SK-N-SH (cell line): ENCODE measurements at regions not wholly inside any gene's neighbourhood (a gene's known extent, or its start where the extent isn't known, plus 50 kb on each side); places are given as distances from the start of the nearest gene placed in this dataset.

Experiments
- CTCF ChIA-PET: fragments of 300-600, 350-600 bp; formaldehyde crosslinking; extraction: SDS; loops from one replicate; lab custom pipeline; 2021; lab: Yijun Ruan, JAX
- POLR2A ChIA-PET: fragments of 350-600 bp; sonication (Branson Sonifier 250); formaldehyde crosslinking; extraction: SDS; loops from one replicate; lab custom pipeline; 2020; ENCODE audit warnings: antibody characterized with exemption, inconsistent platforms; lab: Yijun Ruan, JAX
- DNase-seq: peaks from one replicate; pipeline ENCODE4 v3.0.0; 2012
- H2AFZ ChIP-seq: fragments of 200-600 bp; sonication (generic); 2 replicates; pipeline ENCODE4 v1.8.1; 2016; ENCODE audit warnings: antibody characterized with exemption, mild to moderate bottlenecking, low read depth
- H3F3A ChIP-seq: fragments of 200-600 bp; sonication (generic); replicated peaks from 2 replicates; pipeline ENCODE3; 2016; ENCODE audit warnings: antibody characterized with exemption, mild to moderate bottlenecking; ENCODE audit not compliant: insufficient read depth
- H3K27ac ChIP-seq, 2 experiments: fragments of 200-500 bp in 1 of 2; fragments of 200-600 bp in 1 of 2; sonication (Bioruptor generic) in 1 of 2; sonication (generic), shearing (Covaris generic) in 1 of 2; 2 replicates each; pipeline versions ENCODE4 v1.5.1 to v1.6.1; 2014 to 2016; ENCODE audit warnings: low read depth in 2 of 2, inconsistent platforms in 1 of 2, low read length in 1 of 2, mild to moderate bottlenecking in 1 of 2, mixed read lengths in 1 of 2
- H3K27me3 ChIP-seq: fragments of 200-600 bp; sonication (generic), shearing (Covaris generic); 2 replicates; pipeline ENCODE4 v1.6.1; 2016; ENCODE audit warnings: mixed run types; ENCODE audit not compliant: insufficient read depth
- H3K36me3 ChIP-seq, 2 experiments: fragments of 200-500 bp in 1 of 2; fragments of 200-600 bp in 1 of 2; sonication (Bioruptor generic) in 1 of 2; sonication (generic) in 1 of 2; replicated peaks in 1 of 2; 2 replicates each; pipeline versions ENCODE3 to v1.5.1; 2014 to 2016; ENCODE audit warnings: low read length in 1 of 2, mild to moderate bottlenecking in 1 of 2; ENCODE audit not compliant: insufficient read depth in 2 of 2, control insufficient read depth in 1 of 2
- H3K4me1 ChIP-seq, 2 experiments: fragments of 200-500 bp in 1 of 2; fragments of 200-600 bp in 1 of 2; sonication (Bioruptor generic) in 1 of 2; sonication (generic), shearing (Covaris generic) in 1 of 2; 2 replicates each; pipeline versions ENCODE4 v1.5.1 to v1.6.1; 2014 to 2016; ENCODE audit warnings: low read depth in 1 of 2, low read length in 1 of 2, mixed run types in 1 of 2; ENCODE audit not compliant: insufficient read depth in 2 of 2, control insufficient read depth in 1 of 2
- H3K4me2 ChIP-seq: fragments of 200-600 bp; sonication (generic), shearing (Covaris generic); 2 replicates; pipeline ENCODE4 v1.6.1; 2017; ENCODE audit warnings: mixed run types
- H3K4me3 ChIP-seq, 2 experiments: fragments of 200-500 bp in 1 of 2; fragments of 200-600 bp in 1 of 2; sonication (Bioruptor generic) in 1 of 2; sonication (generic), shearing (Covaris generic) in 1 of 2; 2 replicates each; pipeline versions ENCODE4 v1.5.1 to v1.8.1; 2014 to 2016; ENCODE audit warnings: low read depth in 2 of 2, inconsistent platforms in 1 of 2, low read length in 1 of 2, mild to moderate bottlenecking in 1 of 2, mixed read lengths in 1 of 2, moderate library complexity in 1 of 2
- H3K79me2 ChIP-seq: fragments of 200-600 bp; sonication (generic); 2 replicates; pipeline ENCODE4 v1.8.1; 2017; ENCODE audit warnings: mild to moderate bottlenecking; ENCODE audit not compliant: insufficient read depth
- H3K9ac ChIP-seq: fragments of 200-600 bp; sonication (generic); 2 replicates; pipeline ENCODE4 v1.6.1; 2017; ENCODE audit warnings: mixed run types
- H3K9me2 ChIP-seq: fragments of 200-600 bp; sonication (generic); 2 replicates; pipeline ENCODE4 v1.6.1; 2017; ENCODE audit warnings: mixed run types
- H3K9me3 ChIP-seq: fragments of 200-600 bp; sonication (generic); 2 replicates; pipeline ENCODE4 v1.6.1; 2017; ENCODE audit warnings: mixed run types, mild to moderate bottlenecking, moderate library complexity
- H4K20me1 ChIP-seq: fragments of 200-600 bp; sonication (generic); 2 replicates; pipeline ENCODE4 v1.6.1; 2017; ENCODE audit warnings: mild to moderate bottlenecking, mixed run types; ENCODE audit not compliant: insufficient read depth
- CHD2 ChIP-seq: fragments of 150-350 bp; IDR thresholded peaks from 2 replicates; pipeline ENCODE4 v1.6.1; 2018; ENCODE audit warnings: low read length; ENCODE audit not compliant: partially characterized antibody
- EZH2phosphoT487 ChIP-seq: fragments of 200-600 bp; sonication (generic); IDR thresholded peaks from 2 replicates; pipeline ENCODE4 v1.6.1; 2017; ENCODE audit warnings: low read depth, mixed run types, mild to moderate bottlenecking, antibody characterized with exemption, moderate library complexity, borderline replicate concordance
- FOXM1 ChIP-seq: IDR thresholded peaks from 2 replicates; pipeline ENCODE4 v1.4.0; 2012; ENCODE audit warnings: low read depth, mild to moderate bottlenecking
- GABPA ChIP-seq: IDR thresholded peaks from 2 replicates; pipeline ENCODE4 v1.4.0; 2012; ENCODE audit warnings: low read depth, mild to moderate bottlenecking
- GATA2 ChIP-seq: sonication (generic); formaldehyde crosslinking; IDR thresholded peaks from 2 replicates; pipeline ENCODE4 v1.5.0; 2020; ENCODE audit warnings: mild to moderate bottlenecking, missing genetic modification reagents
- JUND ChIP-seq: IDR thresholded peaks from 2 replicates; pipeline ENCODE4 v1.4.0; 2012
- MEF2A ChIP-seq: IDR thresholded peaks from 2 replicates; pipeline ENCODE4 v1.4.0; 2012; ENCODE audit warnings: low read depth, borderline replicate concordance
- NRF1 ChIP-seq: IDR thresholded peaks from 2 replicates; pipeline ENCODE4 v1.6.1; 2012; ENCODE audit warnings: low read depth, mild to moderate bottlenecking, low read length
- SIN3A ChIP-seq: IDR thresholded peaks from 2 replicates; pipeline ENCODE4 v1.6.1; 2012; ENCODE audit warnings: low read depth, mild to moderate bottlenecking, low read length, moderate library complexity, borderline replicate concordance
- SMC3 ChIP-seq: IDR thresholded peaks from 2 replicates; pipeline ENCODE4 v1.6.1; 2012; ENCODE audit warnings: low read depth, low read length, improper control_type of control experiment
- TAF1 ChIP-seq: IDR thresholded peaks from 2 replicates; pipeline ENCODE4 v1.6.1; 2012; ENCODE audit warnings: low read depth, mild to moderate bottlenecking, low read length, moderate library complexity, borderline replicate concordance
- TCF12 ChIP-seq: IDR thresholded peaks from 2 replicates; pipeline ENCODE4 v1.4.0; 2012
- TEAD4 ChIP-seq: IDR thresholded peaks from 2 replicates; pipeline ENCODE4 v1.4.0; 2012; ENCODE audit warnings: mild to moderate bottlenecking, borderline replicate concordance; ENCODE audit not compliant: insufficient read depth
- YY1 ChIP-seq: IDR thresholded peaks from 2 replicates; pipeline ENCODE4 v1.4.0; 2012; ENCODE audit warnings: low read depth, mild to moderate bottlenecking
- WGBS: methylation state at CpG from one replicate; pipeline ENCODE4 v1.1.6; 2017; ENCODE audit warnings: low lambda C conversion rate; 5-methylcytosine and 5-hydroxymethylcytosine counted together
- TF ChIP-seq, protein P1 (sequence below): IDR thresholded peaks from 2 replicates; pipeline ENCODE4 v1.6.1; 2012; ENCODE audit warnings: mild to moderate bottlenecking, low read depth, low read length, moderate library complexity
- TF ChIP-seq, protein P2 (sequence below): IDR thresholded peaks from 2 replicates; pipeline ENCODE4; 2012

DNA sequence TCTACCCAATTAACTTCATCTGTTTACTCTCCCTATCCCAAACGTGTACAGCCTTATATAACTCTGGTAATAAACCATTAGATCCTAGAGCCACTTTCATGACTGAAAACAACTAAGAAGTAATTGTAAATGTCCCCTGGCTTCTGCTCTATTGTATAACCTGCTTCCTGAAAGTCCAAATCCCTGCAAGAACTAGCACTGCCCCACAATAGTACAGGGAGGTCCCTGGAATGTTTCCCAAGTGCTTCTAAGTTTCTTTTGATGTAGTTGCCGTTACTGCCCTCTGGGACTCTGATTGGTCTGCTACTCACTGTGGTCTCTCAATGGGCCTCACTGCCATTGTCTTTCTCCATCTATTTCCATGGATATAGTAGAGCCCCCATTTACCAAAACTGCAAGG, 764.0 kb upstream of the GHITM start:
- H2AFZ ChIP-seq = no peak overlapping the region
- H3K9ac ChIP-seq = no peak overlapping the region
- no peak overlapping the region for H3K4me3 ChIP-seq
- 0 out of 2 replicates have a peak, but pooled peaks cover 2% of the 10 kb centered on the region for H3K9me2 ChIP-seq
- H3K4me2 ChIP-seq = no peak overlapping the region
- no peak for DNase-seq
- POLR2A ChIA-PET = no interaction called here
- no peaks in the 10 kb centered on the region for H3K36me3 ChIP-seq
- H3K27ac ChIP-seq = no peak overlapping the region
- H3K9me3 ChIP-seq = no peaks in the 10 kb centered on the region
- TF ChIP-seq YY1 = no peak
- no peak for TF ChIP-seq TEAD4
- TF ChIP-seq FOXM1 = no peak
- TF ChIP-seq EZH2phosphoT487 = no peak
- TF ChIP-seq TCF12 = no peak
- TF ChIP-seq TAF1 = no peak
- no peak for TF ChIP-seq NRF1
- TF ChIP-seq, protein P1, sequence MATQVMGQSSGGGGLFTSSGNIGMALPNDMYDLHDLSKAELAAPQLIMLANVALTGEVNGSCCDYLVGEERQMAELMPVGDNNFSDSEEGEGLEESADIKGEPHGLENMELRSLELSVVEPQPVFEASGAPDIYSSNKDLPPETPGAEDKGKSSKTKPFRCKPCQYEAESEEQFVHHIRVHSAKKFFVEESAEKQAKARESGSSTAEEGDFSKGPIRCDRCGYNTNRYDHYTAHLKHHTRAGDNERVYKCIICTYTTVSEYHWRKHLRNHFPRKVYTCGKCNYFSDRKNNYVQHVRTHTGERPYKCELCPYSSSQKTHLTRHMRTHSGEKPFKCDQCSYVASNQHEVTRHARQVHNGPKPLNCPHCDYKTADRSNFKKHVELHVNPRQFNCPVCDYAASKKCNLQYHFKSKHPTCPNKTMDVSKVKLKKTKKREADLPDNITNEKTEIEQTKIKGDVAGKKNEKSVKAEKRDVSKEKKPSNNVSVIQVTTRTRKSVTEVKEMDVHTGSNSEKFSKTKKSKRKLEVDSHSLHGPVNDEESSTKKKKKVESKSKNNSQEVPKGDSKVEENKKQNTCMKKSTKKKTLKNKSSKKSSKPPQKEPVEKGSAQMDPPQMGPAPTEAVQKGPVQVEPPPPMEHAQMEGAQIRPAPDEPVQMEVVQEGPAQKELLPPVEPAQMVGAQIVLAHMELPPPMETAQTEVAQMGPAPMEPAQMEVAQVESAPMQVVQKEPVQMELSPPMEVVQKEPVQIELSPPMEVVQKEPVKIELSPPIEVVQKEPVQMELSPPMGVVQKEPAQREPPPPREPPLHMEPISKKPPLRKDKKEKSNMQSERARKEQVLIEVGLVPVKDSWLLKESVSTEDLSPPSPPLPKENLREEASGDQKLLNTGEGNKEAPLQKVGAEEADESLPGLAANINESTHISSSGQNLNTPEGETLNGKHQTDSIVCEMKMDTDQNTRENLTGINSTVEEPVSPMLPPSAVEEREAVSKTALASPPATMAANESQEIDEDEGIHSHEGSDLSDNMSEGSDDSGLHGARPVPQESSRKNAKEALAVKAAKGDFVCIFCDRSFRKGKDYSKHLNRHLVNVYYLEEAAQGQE = no peak
- TF ChIP-seq GATA2 = no peak
- no peak for TF ChIP-seq MEF2A
- no peak for TF ChIP-seq GABPA
- no peak for TF ChIP-seq CHD2
- no peak for TF ChIP-seq SMC3
- TF ChIP-seq, protein P2, sequence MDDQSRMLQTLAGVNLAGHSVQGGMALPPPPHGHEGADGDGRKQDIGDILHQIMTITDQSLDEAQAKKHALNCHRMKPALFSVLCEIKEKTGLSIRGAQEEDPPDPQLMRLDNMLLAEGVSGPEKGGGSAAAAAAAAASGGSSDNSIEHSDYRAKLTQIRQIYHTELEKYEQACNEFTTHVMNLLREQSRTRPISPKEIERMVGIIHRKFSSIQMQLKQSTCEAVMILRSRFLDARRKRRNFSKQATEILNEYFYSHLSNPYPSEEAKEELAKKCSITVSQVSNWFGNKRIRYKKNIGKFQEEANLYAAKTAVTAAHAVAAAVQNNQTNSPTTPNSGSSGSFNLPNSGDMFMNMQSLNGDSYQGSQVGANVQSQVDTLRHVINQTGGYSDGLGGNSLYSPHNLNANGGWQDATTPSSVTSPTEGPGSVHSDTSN = no peak
- TF ChIP-seq JUND = no peak
- no peak for TF ChIP-seq SIN3A
- no peaks in the 10 kb centered on the region for H4K20me1 ChIP-seq
- H3K4me1 ChIP-seq = peaks cover 0 to 3% of the 10 kb centered on the region in 2 experiments; a peak in 1 of 4 replicates
- no peaks in the 10 kb centered on the region for H3K27me3 ChIP-seq
- WGBS = 39% methylated on average over 2 of the region's 2 CpGs
- CTCF ChIA-PET = no interaction called here
- no peaks in the 10 kb centered on the region for H3K79me2 ChIP-seq
- no peaks in the 10 kb centered on the region for H3F3A ChIP-seq
